IgD-negative memory B cell (primary cell): ENCODE measurements at regions not wholly inside any gene's neighbourhood (a gene's known extent, or its start where the extent isn't known, plus 50 kb on each side); places are given as distances from the start of the nearest gene placed in this dataset.

Experiments used
- H3K27ac Mint-ChIP-seq, 3 donors: one replicate each; pipeline ENCODE4 v1.8.0; 2020 to 2022; ENCODE audit warnings: mild to moderate bottlenecking in 3 of 3, mixed read lengths in 3 of 3, moderate library complexity in 1 of 3
- H3K27me3 Mint-ChIP-seq: one replicate; pipeline ENCODE4 v1.8.0; 2021; ENCODE audit warnings: mixed read lengths
- H3K36me3 Mint-ChIP-seq: one replicate; pipeline ENCODE4 v1.8.0; 2020; ENCODE audit warnings: mild to moderate bottlenecking, mixed read lengths
- H3K4me1 Mint-ChIP-seq, 3 donors: one replicate each; pipeline ENCODE4 v1.8.0; 2020 to 2022; ENCODE audit warnings: mixed read lengths in 3 of 3, mild to moderate bottlenecking in 1 of 3
- H3K4me3 Mint-ChIP-seq, 4 donors: one replicate each; pipeline ENCODE4 v1.8.0; 2020 to 2022; ENCODE audit warnings: mild to moderate bottlenecking in 4 of 4, mixed read lengths in 4 of 4, moderate library complexity in 3 of 4
- H3K9me3 Mint-ChIP-seq, 3 donors: one replicate each; pipeline ENCODE4 v1.8.0; 2020 to 2021; ENCODE audit warnings: mixed read lengths in 3 of 3, mild to moderate bottlenecking in 1 of 3

DNA sequence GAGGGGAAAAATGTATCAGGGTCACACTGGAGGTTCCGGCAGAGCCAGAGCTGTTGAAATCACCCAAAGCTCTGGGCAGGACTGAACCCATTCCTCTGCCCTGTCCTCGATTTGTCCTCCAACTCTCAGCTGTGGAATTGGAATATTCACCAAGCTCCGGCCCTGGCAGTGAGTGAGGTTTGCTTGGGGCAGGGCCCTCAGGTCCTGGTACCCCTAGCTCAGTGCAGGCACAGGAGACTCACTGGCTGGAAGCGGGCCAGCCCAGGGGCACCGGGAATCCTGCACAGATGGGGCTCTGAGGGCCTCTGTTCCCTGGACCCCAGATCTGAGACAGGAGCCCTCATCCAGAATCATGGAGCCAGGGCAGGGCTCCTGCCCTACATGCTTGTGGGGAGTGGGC is 1322.3 kb downstream of the UQCRFS1 start:
- Mint-ChIP-seq H3K27ac (no peak overlapping the region), H3K4me3 (no peak overlapping the region), H3K27me3 (no peaks in the 10 kb centered on the region), H3K4me1 (no peaks in the 10 kb centered on the region), H3K36me3 (no peaks in the 10 kb centered on the region), H3K9me3 (peaks cover 7 to 17% (median 7%) of the 10 kb centered on the region in 3 donors)

DNA sequence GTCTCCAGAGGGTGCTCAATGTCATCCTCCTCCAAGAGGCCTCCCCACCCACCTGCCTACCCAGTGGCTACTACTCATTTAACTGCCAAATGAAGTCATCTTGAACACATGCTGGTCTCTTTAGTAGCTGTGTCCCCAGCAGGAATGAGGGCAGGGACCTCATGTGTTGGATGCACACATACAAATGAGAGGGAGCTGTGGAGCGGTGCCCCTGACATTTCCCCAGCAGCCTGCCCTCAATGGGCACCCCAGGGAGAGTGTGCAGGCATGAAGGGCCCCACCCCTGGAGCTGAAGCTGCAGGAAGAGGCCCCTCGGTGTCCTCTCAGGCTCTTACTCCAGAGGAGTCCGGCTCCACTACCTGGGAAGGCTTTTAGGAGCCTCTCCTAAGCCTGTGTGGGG is 1322.7 kb downstream of the UQCRFS1 start:
- no peak overlapping the region for H3K27ac Mint-ChIP-seq
- H3K4me1 Mint-ChIP-seq: no peaks in the 10 kb centered on the region
- H3K9me3 Mint-ChIP-seq: peaks cover 6 to 21% (median 7%) of the 10 kb centered on the region in 3 donors
- no peaks in the 10 kb centered on the region for H3K27me3 Mint-ChIP-seq
- no peaks in the 10 kb centered on the region for H3K36me3 Mint-ChIP-seq
- no peak overlapping the region for H3K4me3 Mint-ChIP-seq

DNA sequence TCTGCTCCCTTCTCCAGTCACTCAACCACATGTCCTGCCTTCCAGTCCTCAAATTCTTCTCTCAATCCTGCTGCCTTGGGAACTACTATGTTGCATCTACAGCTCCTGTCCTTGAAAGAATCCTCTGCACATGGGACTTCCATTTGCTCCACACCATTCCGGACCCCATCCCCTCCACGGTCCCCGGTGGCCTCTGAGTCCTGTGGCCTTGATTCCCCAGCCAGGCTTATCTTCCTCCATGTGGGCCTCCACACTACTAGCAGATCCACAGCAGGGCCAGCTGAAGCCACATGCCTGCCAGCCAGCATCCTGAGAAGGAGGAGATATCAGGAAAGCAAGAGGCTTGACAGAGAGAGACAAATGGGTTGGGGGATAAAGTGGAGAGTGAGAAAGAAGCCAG is 1323.8 kb downstream of the UQCRFS1 start:
- H3K4me1 Mint-ChIP-seq: no peaks in the 10 kb centered on the region
- no peak overlapping the region for H3K4me3 Mint-ChIP-seq
- H3K27ac Mint-ChIP-seq: no peak overlapping the region
- H3K9me3 Mint-ChIP-seq: peaks cover 5 to 26% (median 5%) of the 10 kb centered on the region in 3 donors
- no peaks in the 10 kb centered on the region for H3K27me3 Mint-ChIP-seq
- H3K36me3 Mint-ChIP-seq: peaks cover 2% of the 10 kb centered on the region

DNA sequence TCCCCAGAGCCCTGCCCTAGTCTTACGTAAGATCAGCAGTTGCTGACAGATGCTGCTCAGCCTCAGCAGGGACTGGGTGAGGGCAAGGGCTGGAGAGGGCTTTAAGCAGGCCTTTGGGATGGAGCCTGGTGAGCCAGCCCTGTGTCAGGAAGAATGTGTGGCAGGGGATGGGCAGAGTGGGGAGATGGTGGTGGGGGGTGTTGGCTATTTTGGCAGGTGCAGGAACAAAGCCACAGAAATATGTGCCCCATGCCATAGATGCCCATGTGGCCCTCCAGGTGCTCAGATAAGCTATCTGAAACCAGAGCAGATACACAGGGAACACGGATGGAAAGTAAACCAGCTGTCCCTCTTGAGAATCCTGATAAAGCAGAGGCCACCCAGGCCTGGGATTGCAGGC is 1325.0 kb downstream of the UQCRFS1 start:
- H3K4me3 Mint-ChIP-seq: no peak overlapping the region
- H3K36me3 Mint-ChIP-seq: peaks cover 2% of the 10 kb centered on the region
- H3K27ac Mint-ChIP-seq: no peak overlapping the region

DNA sequence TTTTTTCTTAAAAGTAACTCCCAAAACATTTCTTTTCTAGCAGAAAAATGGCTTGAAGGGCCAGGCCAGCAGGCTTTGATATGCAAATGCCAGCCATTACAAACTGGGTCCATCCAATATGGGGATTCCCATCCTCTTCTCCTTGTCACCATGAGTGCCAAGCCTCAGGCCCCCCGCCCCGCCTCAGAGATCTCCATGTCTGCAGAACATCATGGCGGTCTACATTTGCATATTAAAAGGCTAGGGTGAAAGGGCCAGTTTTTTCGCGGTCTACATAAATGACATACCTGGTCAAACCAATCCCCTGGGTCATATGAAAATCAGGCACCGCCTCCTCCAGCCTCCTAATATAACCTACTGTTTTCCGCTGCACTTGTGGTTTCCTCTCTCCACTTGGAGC is 1327.6 kb downstream of the UQCRFS1 start:
- Mint-ChIP-seq H3K4me3 (no peak overlapping the region), H3K4me1 (no peaks in the 10 kb centered on the region), H3K36me3 (peaks cover 2% of the 10 kb centered on the region), H3K27ac (no peak overlapping the region), H3K9me3 (peaks cover 5 to 35% (median 5%) of the 10 kb centered on the region in 3 donors), H3K27me3 (no peaks in the 10 kb centered on the region)

More for the DNA sequence above, 1325.0 kb downstream of the UQCRFS1 start:
- Mint-ChIP-seq H3K4me1 (no peaks in the 10 kb centered on the region), H3K27me3 (no peaks in the 10 kb centered on the region), H3K9me3 (peaks cover 5 to 31% (median 5%) of the 10 kb centered on the region in 3 donors)

DNA sequence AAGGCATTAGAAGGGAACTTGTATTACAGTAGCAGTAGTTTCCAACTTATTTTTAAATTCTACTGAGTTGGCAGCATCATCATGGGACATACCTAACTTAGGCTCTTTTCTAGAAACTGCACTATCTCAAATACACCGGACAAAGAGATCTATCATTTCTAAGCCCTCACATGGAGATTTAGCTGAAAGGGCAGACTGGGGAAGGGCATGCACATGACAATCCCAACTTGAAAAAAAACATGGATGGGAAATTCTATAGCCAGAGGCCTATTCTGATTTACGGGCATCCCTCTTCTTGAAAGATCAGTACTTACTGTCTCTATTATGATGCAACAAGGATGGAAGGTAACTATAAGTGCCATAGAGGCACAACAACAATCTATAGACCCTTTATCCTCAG is 1328.6 kb downstream of the UQCRFS1 start:
- Mint-ChIP-seq H3K9me3 (peaks cover 5 to 35% (median 5%) of the 10 kb centered on the region in 3 donors), H3K27me3 (no peaks in the 10 kb centered on the region), H3K36me3 (peaks cover 2% of the 10 kb centered on the region), H3K27ac (no peak overlapping the region), H3K4me3 (no peak overlapping the region), H3K4me1 (no peaks in the 10 kb centered on the region)

DNA sequence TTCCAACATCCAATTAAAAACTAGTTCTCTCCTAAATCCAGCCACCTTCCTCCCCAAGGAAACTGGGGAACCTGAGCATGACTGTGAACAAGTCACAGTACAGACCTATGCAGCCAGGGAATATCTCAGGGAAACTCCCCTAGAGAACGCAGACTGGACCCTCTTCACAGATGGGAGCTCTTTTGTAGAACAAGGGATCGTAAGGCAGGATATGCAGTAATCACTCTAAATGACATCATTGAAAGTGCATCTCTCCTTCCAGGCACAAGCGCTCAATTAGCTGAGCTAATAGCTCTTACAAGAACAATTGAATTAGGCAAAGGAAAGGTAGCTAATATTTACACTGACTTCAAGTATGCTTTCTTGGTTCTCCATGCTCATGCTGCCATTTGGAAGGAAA is 1331.7 kb downstream of the UQCRFS1 start:
- Mint-ChIP-seq H3K4me3 (peak overlapping the region in 1 of 4 donors; percentile 23), H3K9me3 (peaks cover 0 to 23% (median 3%) of the 10 kb centered on the region in 3 donors), H3K36me3 (peaks cover 4% of the 10 kb centered on the region), H3K27me3 (no peaks in the 10 kb centered on the region), H3K27ac (no peak overlapping the region), H3K4me1 (no peaks in the 10 kb centered on the region)

DNA sequence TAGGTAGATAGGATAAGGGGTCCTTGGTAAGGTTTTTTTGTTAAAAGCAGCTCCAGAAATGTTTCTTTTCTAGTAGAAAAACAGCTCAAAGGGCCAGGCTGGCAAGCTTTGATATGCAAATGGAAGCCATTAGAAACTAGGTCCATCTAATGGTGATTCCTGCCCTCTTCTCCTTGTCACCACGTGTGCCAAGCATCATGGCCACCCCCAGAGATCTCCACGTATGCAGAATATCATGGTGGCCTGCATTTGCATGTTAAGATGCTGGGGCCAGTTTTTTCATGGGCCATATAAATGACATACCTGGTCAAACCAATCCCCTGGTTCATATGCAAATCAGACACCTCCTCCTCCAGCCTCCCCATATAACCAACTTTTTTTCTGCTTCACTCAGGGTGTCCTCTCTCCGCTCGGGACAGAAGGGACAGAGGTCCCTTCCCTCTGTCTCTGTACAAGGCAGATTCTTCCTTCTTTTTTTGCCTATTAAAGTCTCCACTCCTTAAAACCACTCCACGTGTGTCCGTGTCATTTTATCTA is 1335.9 kb downstream of the UQCRFS1 start:
- no peak overlapping the region for H3K27ac Mint-ChIP-seq
- H3K9me3 Mint-ChIP-seq: peaks cover 5 to 10% (median 6%) of the 10 kb centered on the region in 3 donors
- H3K4me3 Mint-ChIP-seq: no peak overlapping the region
- H3K36me3 Mint-ChIP-seq: peaks cover 2% of the 10 kb centered on the region
- H3K27me3 Mint-ChIP-seq: no peaks in the 10 kb centered on the region
- no peaks in the 10 kb centered on the region for H3K4me1 Mint-ChIP-seq

DNA sequence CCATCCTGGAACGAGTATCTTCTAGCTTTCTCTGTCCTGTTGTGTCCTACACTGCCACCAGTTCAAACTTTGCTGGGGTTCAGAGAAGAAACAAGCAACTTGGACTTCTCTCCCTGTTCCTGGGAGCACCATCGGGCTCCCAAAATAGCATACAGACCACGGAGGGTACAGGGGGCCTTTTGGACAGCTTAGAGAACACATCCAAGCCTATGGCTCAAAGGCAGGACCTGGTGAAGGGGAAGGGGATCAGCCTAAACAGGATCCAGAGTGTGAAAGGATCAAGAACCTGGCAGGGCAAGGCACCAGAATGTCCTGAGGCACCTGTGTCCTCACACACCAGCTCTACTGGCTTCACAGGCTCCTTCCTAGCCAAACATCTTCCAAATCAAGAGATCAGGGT is 1336.5 kb downstream of the UQCRFS1 start:
- Mint-ChIP-seq H3K36me3 (peaks cover 2% of the 10 kb centered on the region), H3K27ac (no peak overlapping the region), H3K9me3 (peaks cover 5 to 11% (median 6%) of the 10 kb centered on the region in 3 donors)

DNA sequence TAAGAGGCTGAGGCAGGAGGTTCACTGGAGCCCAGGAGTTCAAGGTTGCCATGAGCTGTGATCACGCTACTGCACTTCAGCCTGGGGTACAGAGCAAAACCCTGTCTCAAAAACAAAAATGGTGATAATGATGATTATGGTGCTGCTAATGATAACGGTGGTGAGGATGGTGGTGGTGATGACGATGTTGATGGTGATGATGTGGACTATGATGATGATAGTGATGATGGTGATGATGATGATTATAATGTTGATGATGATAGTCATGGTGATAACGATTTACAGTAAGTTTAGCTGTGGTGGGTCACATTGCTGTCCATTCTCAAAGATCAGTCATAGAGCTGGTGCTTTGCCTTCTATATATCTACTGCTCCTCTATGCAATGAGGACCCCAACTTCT is 1340.6 kb downstream of the UQCRFS1 start:
- no peaks in the 10 kb centered on the region for H3K27me3 Mint-ChIP-seq
- H3K9me3 Mint-ChIP-seq: peaks cover 6 to 12% (median 10%) of the 10 kb centered on the region in 3 donors
- no peaks in the 10 kb centered on the region for H3K4me1 Mint-ChIP-seq
- H3K36me3 Mint-ChIP-seq: peaks cover 12% of the 10 kb centered on the region
- H3K4me3 Mint-ChIP-seq: no peak overlapping the region
- no peak overlapping the region for H3K27ac Mint-ChIP-seq

More for the DNA sequence above, 1336.5 kb downstream of the UQCRFS1 start:
- Mint-ChIP-seq H3K4me3 (no peak overlapping the region), H3K4me1 (no peaks in the 10 kb centered on the region), H3K27me3 (no peaks in the 10 kb centered on the region)

DNA sequence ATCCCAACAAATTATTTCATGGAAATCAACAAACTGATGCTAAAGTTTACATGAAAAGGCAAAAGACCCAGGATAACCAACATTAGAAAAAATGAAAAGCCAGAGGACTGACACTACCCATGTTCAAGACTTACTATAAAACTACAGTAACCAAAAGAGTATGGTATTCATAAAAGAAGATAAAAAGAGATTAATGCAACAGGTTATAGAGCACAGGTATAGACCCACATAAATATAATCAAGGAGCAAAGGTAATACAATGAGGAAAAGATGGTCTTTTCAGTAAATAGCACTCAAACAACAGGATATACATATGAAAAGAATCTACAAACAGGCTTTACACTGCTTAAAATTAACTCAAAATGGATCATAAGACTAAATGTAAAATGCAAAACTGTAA is 1342.7 kb downstream of the UQCRFS1 start:
- Mint-ChIP-seq H3K4me1 (peaks cover 0 to 1% (median 0%) of the 10 kb centered on the region in 3 donors), H3K27me3 (no peaks in the 10 kb centered on the region), H3K4me3 (no peak overlapping the region), H3K27ac (no peak overlapping the region), H3K36me3 (peaks cover 12% of the 10 kb centered on the region), H3K9me3 (peaks cover 9 to 13% (median 10%) of the 10 kb centered on the region in 3 donors)

DNA sequence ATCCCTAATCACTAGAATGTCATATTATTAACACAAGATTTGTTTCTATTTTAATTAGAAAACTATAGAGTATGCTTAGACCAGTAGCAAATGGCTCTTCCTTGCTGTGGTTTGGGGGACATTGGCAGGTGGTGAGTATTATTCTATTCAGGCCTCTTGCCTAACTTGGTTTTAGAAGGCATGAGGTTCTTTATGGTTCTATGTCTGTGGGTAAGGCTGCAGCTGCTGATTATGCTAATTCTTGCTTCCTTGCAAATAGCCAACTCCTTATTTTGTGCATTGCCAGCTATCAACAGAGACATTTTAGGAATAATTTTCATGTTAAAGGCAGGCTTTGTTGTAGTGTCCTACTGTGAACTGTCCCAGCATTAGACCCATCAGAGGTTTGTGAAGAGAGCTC is 1344.9 kb downstream of the UQCRFS1 start:
- Mint-ChIP-seq H3K27ac (no peak overlapping the region), H3K9me3 (peaks cover 10 to 13% (median 10%) of the 10 kb centered on the region in 3 donors), H3K36me3 (peaks cover 12% of the 10 kb centered on the region), H3K4me1 (peaks cover 0 to 1% (median 0%) of the 10 kb centered on the region in 3 donors), H3K4me3 (no peak overlapping the region), H3K27me3 (no peaks in the 10 kb centered on the region)

DNA sequence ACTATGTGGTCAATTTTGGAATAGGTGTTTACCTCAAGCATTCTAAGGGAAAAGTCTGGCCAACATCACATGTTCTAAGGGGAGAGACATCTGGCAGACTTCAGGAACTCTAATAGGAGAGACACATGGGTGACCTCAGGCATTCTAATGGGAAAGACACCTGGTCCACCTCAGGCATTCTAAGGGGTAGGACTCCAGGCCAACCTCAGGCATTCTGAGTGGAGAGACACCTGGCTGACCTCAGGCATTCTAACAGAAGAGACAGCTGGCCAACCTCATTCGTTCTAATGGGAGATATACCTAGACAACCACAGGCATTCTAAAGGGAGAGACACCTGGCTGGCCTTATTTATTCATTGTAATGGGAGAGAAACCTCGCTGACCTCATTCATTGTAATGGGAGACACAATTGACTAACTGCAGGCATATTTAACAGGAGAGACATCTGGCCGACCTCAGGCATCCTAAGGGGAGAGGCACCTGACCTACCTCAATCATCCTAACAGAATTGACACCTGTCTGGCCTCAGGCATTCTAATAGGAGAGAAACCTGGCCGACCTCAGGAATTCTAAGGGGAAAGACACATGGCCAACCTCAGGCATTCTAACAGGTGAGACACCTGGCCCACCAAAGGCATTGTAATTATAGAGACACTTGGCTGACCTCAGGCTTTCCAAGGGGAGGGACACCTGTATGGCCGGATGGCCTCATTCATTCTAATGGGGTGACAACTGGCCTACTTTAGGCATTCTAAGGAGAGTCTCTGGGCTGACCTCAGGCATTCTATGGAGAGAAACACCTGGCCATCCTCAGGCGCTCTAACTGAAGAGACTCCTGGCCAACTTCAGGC is 1346.8 kb downstream of the UQCRFS1 start:
- Mint-ChIP-seq H3K4me1 (peaks cover 0 to 1% (median 0%) of the 10 kb centered on the region in 3 donors), H3K27me3 (no peaks in the 10 kb centered on the region), H3K27ac (no peak overlapping the region), H3K36me3 (peaks cover 12% of the 10 kb centered on the region), H3K9me3 (peaks cover 11 to 13% (median 12%) of the 10 kb centered on the region in 3 donors), H3K4me3 (no peak overlapping the region)

DNA sequence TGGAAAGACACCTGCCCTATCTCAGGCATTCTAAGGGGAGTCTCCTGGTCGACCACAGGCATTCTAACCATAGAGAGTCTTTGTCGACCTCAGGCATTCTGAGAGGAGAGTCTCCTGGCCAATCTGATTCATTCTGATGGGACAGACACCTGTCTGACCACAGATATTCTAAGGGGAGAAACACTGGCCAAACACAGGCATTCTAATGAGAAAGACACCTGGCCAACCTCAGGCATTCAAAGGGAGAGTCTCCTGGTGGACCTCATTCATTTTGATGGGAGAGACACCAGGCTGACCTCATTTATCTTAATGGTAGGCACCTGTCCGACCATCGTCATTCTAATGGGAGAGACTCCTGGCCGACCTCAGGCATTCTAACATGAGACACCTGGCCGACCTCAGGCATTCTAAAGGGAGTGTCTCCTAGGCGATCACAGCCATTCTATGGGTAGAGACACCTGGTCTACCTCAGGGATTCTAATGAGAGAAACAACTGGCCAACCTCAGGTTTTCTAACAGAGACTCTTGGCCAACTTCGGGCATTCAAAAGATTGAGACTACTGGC is 1351.5 kb downstream of the UQCRFS1 start:
- Mint-ChIP-seq H3K9me3 (peaks cover 12 to 47% (median 35%) of the 10 kb centered on the region in 3 donors), H3K4me3 (peak overlapping the region in 1 of 4 donors; percentile 39), H3K4me1 (peaks cover 0 to 1% (median 0%) of the 10 kb centered on the region in 3 donors), H3K27me3 (no peaks in the 10 kb centered on the region), H3K27ac (peak overlapping the region in 1 of 3 donors; percentile 24), H3K36me3 (no peaks in the 10 kb centered on the region)

DNA sequence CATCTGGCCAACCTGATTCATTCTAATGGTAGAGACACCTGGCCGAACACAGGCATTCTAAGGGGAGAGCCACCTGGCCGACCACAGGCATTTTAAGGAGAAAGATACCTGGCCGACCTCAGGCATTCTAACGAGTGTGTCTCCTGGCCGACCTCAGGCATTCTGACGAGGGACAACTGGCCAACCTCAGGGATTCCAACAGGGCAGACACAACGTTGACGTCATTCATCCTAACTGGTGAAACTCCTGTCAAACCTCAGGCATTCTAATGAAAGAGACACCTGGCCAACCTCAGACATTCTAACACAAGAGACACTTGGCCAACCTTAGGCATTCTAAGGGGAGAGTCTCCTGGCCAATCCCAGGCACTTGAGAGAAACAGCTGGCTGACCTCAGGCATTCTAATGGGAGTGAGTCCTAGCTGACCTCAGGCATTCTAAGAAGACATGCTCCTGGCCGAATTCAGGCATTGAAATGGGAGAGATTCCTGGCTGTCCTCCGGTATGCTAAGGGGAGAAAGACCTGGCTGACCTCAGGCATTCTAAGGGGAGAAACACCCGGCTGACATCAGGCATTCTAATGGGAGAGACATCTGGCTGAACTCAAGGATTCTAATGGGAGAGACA is 1352.5 kb downstream of the UQCRFS1 start:
- Mint-ChIP-seq H3K27ac (no peak overlapping the region), H3K36me3 (no peaks in the 10 kb centered on the region), H3K27me3 (no peaks in the 10 kb centered on the region)

More for the DNA sequence above, 1352.5 kb downstream of the UQCRFS1 start:
- Mint-ChIP-seq H3K9me3 (peaks cover 6 to 54% (median 35%) of the 10 kb centered on the region in 3 donors), H3K4me1 (no peaks in the 10 kb centered on the region), H3K4me3 (no peak overlapping the region)
